ENCODE measurements at regions not wholly inside any gene's neighbourhood (a gene's known extent, or its start where the extent isn't known, plus 50 kb on each side); places are given as distances from the start of the nearest gene placed in this dataset.

DNA sequence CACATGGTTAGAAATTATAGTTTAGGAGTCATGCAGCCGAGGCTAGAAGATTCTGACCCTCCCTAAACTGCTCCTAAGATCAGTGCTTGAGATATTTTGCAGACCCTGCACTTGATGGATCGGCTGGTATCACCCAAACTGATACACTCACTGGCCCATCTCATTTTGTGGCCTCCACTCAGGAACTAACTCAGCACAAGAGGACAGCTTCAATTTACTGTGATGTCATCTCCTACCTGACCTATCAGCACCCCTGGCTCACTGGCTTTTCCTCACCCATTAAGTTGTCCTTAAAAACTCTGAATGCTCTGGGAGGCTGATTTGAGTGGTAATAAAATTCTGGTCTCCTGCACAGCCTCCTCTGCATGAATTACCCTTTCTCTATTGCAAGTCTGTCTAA lies 450.9 kb downstream of the PCDH10 start:
- no peak for TF ChIP-seq POLR2A (IDR thresholded peaks at IDR 0.05)
- TF ChIP-seq, protein P1, sequence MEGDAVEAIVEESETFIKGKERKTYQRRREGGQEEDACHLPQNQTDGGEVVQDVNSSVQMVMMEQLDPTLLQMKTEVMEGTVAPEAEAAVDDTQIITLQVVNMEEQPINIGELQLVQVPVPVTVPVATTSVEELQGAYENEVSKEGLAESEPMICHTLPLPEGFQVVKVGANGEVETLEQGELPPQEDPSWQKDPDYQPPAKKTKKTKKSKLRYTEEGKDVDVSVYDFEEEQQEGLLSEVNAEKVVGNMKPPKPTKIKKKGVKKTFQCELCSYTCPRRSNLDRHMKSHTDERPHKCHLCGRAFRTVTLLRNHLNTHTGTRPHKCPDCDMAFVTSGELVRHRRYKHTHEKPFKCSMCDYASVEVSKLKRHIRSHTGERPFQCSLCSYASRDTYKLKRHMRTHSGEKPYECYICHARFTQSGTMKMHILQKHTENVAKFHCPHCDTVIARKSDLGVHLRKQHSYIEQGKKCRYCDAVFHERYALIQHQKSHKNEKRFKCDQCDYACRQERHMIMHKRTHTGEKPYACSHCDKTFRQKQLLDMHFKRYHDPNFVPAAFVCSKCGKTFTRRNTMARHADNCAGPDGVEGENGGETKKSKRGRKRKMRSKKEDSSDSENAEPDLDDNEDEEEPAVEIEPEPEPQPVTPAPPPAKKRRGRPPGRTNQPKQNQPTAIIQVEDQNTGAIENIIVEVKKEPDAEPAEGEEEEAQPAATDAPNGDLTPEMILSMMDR (IDR thresholded peaks at IDR 0.05) = no peak

Data from breast epithelium (tissue), 3 donors.